K562 (cell line): ENCODE measurements at regions not wholly inside any gene's neighbourhood (a gene's known extent, or its start where the extent isn't known, plus 50 kb on each side); places are given as distances from the start of the nearest gene placed in this dataset.

Experiments
- BRCA1 ChIP-seq, 2 experiments: fragments of 450-650 bp in 1 of 2; sonication (generic) in 1 of 2; formaldehyde crosslinking in 1 of 2; IDR thresholded peaks; 2 replicates each; pipeline versions ENCODE4 v1.5.0 to v1.6.1; 2017 to 2020; ENCODE audit warnings: mild to moderate bottlenecking in 1 of 2, missing genetic modification reagents in 1 of 2
- BRD9 ChIP-seq: fragments of 450-650 bp; IDR thresholded peaks from 2 replicates; pipeline ENCODE4 v1.6.1; 2018; ENCODE audit warnings: low read depth; ENCODE audit not compliant: partially characterized antibody
- E2F5 ChIP-seq: sonication (generic); formaldehyde crosslinking; IDR thresholded peaks from 2 replicates; pipeline ENCODE4 v1.8.0; 2022; ENCODE audit warnings: mild to moderate bottlenecking, missing genetic modification reagents
- FOSL1 ChIP-seq: fragments of 200-800 bp; sonication (Bioruptor generic); conservative IDR thresholded peaks from 2 replicates; pipeline ENCODE4 v1.6.1; 2016; ENCODE audit warnings: missing genetic modification characterization, missing compliant biosample characterization
- LARP7 ChIP-seq: fragments of 450-650 bp; IDR thresholded peaks from 2 replicates; pipeline ENCODE4 v1.6.1; 2016
- PCBP2 ChIP-seq: fragments of 200-400 bp; formaldehyde crosslinking; IDR thresholded peaks from 2 replicates; pipeline ENCODE4 v1.6.1; 2018; ENCODE audit warnings: low read length, low read depth, mild to moderate bottlenecking, moderate library complexity; ENCODE audit not compliant: poor library complexity, severe bottlenecking
- POLR2B ChIP-seq: fragments of 450-650 bp; IDR thresholded peaks from 2 replicates; pipeline ENCODE4 v1.6.1; 2018; ENCODE audit warnings: low read depth; ENCODE audit not compliant: partially characterized antibody
- RAD21 ChIP-seq, 2 experiments: fragments of 250-450 bp in 1 of 2; fragments of 450-650 bp in 1 of 2; sonication (Bioruptor Pico) in 1 of 2; formaldehyde crosslinking in 1 of 2; IDR thresholded peaks in 1 of 2; conservative IDR thresholded peaks in 1 of 2; 2 replicates each; pipeline versions ENCODE4 v1.4.0 to v1.8.0; 2020 to 2022; ENCODE audit warnings: mild to moderate bottlenecking in 2 of 2, moderate library complexity in 1 of 2
- RFX5 ChIP-seq: IDR thresholded peaks from 2 replicates; pipeline ENCODE4 v1.6.1; 2011; ENCODE audit warnings: low read depth, mild to moderate bottlenecking, improper control_type of control experiment, low read length
- TF ChIP-seq, protein P1 (sequence below), 3 experiments: IDR thresholded peaks in 2 of 3; conservative IDR thresholded peaks in 1 of 3; 2 replicates each; pipeline ENCODE4 v1.5.1; 2011 to 2012; ENCODE audit warnings: low read length in 3 of 3, mild to moderate bottlenecking in 3 of 3, control low read depth in 2 of 3, improper control_type of control experiment in 1 of 3, inconsistent platforms in 1 of 3, low read depth in 1 of 3, mixed read lengths in 1 of 3, moderate library complexity in 1 of 3; ENCODE audit not compliant: insufficient read depth in 2 of 3

- no peak for TF ChIP-seq BRD9
- TF ChIP-seq RAD21 (CRISPR knock-in tag; conservative IDR thresholded peaks at IDR 0.05 in 1 of 2, IDR thresholded peaks at IDR 0.05 in 1 of 2), result no peak
- TF ChIP-seq, protein P1, sequence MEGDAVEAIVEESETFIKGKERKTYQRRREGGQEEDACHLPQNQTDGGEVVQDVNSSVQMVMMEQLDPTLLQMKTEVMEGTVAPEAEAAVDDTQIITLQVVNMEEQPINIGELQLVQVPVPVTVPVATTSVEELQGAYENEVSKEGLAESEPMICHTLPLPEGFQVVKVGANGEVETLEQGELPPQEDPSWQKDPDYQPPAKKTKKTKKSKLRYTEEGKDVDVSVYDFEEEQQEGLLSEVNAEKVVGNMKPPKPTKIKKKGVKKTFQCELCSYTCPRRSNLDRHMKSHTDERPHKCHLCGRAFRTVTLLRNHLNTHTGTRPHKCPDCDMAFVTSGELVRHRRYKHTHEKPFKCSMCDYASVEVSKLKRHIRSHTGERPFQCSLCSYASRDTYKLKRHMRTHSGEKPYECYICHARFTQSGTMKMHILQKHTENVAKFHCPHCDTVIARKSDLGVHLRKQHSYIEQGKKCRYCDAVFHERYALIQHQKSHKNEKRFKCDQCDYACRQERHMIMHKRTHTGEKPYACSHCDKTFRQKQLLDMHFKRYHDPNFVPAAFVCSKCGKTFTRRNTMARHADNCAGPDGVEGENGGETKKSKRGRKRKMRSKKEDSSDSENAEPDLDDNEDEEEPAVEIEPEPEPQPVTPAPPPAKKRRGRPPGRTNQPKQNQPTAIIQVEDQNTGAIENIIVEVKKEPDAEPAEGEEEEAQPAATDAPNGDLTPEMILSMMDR (IDR thresholded peaks at IDR 0.05 in 2 of 3, conservative IDR thresholded peaks at IDR 0.05 in 1 of 3; ENCODE audit: insufficient read depth in 2 of 3, low read depth in 1 of 3, low read length in 3 of 3), result no peak
- no peak for TF ChIP-seq BRCA1 (IDR thresholded peaks at IDR 0.05)
- no peak for TF ChIP-seq BRCA1 (CRISPR knock-in tag; IDR thresholded peaks at IDR 0.05)
- no peak for TF ChIP-seq PCBP2
- TF ChIP-seq POLR2B, result no peak
- no peak for TF ChIP-seq RFX5
- TF ChIP-seq FOSL1 (tag), result no peak
- TF ChIP-seq E2F5 (CRISPR knock-in tag), result no peak
- no peak for TF ChIP-seq LARP7
These were observed 163.2 kb upstream of the INTU start for GRCh38 chr4:127469542-127469941.
